ENCODE measurements at regions not wholly inside any gene's neighbourhood (a gene's known extent, or its start where the extent isn't known, plus 50 kb on each side); places are given as distances from the start of the nearest gene placed in this dataset.

DNA sequence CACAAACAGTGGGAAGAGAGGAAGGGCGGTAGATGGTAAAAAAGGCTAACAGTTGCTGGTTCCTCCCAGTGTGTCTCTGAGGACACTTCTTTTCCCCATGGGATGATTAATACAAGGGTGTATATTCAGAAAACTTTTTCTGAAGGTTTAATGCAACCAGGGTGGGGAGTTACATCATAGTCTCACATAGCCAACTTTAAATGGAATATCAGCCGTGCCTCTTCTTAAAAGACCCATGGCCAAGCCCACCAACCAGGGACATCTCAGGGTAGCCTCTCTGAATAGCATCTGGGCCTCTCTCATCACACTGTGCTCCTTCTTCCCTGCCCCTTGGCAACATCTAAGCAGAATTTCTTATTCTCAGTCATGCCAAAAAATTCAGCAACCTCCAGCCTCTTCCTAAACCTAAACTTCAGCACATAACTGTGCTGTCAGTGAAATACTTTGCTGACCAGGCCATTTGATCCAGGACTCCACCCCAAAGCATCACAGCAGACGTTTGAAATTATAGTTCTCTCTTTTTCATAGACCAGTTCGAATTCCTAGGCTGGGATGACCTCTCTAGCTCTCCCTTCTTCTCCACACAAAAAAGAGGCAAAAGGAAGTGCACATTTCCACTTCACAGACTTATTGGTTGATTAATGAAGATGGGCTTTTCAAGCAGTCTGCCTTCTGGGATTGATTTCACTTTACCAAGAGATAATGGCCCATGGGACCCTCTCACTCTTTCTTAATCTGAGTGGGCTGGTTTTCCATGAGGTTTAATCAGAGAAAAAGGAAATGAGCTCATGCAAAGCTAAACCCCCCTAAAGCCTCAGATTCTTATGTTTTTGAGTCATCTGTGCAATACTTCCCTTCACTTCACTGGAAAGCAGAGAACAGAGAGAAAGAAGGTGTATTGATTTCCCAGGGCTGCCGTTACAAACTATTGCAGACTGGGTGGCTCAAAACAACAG is 85.1 kb upstream of the RAI14 start:
- DNase-seq = no peak

DNA sequence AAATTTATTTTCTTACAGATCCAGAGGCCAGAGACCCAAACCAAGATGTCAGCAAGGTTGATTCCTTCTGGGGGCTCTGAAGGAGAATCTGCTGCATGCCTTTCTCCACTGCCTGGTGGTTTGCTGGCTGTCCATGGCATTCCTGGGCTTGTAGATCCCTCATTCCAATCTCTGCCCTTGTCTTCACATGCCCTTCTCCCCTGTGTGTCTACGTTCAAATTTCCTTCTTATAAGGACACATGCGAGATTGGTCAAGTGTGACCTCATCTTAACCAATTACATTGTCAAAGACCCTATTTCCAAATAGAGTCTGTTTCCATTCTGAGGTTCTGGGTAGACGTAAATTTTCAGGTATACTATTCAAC is 84.5 kb upstream of the RAI14 start:
- no peak for DNase-seq

DNA sequence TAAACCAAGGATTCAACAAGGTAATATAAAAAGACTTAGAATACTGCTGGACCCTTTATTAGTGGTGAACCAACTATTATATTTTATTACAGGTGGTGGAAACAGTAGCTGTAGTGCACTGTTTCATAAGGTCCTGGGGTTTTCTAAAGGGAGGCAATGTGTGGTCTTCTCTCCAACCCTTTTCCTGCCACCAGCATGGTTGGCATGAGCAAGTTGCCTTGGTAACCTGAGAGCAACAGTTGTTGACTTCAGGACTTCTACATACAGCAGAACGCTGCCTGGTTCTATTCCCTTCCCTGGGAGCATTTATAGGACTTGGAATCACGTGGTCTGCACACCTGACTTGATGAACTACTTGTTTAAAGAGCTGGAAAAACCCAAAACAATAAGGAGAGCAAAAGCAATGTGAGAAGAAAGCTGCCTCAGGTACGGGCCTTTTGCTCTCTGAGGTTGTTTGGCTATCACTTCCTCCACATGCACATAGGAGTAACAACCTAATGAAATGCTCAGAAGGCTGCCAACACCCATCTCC is 81.1 kb upstream of the RAI14 start:
- DNase-seq = no peak

DNA sequence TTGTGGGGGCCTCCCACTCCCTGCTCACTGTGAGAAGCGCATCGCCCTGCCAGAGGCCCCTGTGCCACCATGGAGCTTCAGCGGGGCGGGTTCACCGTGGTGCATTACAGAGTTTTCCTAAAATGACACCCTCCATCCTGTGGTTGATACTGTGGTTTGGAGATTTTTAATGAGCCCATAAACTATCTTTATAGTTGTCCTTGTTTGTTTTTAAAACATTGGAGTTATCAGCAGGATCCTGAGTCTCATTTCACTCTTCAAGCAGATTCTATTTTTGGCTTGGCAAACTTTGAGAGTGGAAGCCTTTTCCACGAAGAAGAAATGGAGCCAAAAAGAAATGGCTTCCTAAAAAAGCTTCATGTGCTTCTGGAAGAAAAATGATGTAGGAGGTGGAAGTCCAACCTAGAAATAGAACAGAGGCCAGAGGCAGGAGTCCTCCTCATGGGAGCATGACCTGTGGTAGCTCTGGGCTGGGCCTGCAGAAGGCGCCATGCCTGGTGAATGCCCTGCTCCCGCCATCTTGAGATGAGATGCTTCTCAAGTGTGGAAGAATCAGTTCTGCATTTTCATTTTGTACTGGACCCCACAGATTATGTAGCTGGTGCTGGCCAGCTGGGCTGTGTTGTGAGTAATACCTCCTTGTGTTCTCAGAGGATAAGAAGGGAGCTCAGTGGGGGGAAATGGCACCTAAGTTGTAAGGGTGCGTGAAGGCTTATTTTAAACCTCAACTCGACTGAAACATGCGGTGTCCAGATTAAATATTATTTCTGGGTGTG is 79.0 kb upstream of the RAI14 start:
- DNase-seq = no peak

DNA sequence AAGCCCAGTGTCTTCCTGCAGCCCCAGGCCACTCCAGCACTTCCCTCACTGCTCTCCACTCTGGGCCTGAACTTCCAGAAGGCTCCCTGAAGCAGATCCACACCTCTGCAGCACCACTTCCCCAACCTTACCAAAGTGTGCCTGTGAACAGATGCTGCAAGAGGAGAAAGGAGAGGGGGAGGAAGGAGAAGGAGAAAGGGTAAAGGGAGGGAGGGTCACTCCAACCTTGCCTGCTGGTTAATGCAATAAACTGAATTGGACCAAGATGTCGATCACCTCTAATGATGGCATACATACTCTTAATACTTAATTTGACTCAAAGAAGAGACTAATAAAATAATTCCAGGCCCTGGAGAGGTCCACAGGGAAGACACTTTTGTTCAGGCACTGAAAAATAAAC is 77.2 kb upstream of the RAI14 start:
- DNase-seq = no peak

DNA sequence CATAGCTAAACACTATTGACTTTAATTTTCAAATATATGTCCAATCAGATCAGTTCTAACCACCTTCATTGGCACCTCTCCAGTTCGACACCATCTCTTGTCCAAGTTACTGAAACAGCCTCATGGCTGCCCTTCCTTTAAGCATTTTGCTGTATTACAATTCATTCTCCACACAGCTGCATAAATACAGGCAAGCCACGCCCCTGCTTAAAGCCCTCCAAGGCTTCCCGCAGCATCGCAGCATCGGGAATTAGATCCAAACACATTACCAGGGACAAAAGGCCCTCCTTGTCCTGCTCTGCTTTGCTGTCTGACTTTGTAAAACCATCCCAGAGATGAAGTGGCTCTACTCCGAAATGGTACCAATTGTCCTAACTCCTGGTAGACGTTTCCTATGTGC is 75.1 kb upstream of the RAI14 start:
- DNase-seq = no peak

DNA sequence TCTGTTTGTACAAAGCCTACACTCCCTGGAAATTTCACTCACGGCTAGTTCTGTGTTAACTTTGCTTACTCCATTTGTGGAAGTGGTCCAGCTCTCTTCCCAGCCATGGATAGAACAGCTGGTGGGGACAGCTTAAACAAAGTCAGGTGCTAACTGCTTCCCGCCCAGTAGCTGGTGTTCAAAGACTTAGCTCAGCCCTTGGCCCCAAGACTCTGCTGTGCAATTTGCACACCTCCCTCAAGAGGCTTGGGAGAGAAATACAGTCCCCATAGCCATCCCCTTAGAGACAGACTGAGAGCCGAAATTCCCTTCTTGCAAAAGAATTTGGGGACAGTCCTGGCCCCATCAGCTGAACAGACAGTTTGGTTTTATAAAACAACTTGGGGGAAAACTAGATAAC is 73.8 kb upstream of the RAI14 start:
- DNase-seq = no peak

DNA sequence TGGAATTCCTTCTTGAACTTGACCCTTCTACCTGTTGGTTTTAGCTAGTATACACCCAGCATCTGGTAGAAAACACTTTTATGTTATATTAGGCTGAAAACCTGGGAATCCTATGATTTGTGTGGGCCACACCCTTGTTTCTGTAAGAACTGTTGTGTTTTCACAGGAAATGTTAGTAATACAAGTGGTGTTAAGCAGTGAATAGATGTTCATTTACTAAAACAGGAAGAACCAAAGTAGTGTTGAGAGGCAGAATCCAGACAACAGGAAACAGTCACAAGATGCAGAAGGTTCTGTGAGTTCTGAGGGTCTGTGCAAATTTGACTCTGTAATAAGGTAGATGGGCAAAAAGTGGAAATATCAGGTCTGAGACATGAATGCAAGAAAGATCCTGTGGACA is 73.0 kb upstream of the RAI14 start:
- DNase-seq = no peak

DNA sequence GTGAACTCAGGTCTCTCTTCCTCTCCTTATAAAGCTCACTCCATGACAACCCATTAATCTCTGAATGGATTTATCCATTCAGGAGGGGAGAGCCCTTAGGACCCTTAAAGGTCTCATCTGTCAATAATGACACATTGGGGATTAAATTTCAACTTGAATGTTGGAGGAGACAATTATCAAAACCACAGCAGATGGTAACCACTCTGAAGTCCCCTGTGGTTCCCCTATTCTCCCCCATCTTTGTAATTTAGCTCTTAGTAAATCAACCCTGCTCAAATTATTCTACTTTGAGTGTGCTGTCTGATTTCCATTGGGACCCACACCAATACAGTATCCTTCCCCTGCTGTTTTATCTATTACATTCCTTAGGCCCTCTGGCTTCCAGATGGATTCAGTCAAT is 72.0 kb upstream of the RAI14 start:
- no peak for DNase-seq

DNA sequence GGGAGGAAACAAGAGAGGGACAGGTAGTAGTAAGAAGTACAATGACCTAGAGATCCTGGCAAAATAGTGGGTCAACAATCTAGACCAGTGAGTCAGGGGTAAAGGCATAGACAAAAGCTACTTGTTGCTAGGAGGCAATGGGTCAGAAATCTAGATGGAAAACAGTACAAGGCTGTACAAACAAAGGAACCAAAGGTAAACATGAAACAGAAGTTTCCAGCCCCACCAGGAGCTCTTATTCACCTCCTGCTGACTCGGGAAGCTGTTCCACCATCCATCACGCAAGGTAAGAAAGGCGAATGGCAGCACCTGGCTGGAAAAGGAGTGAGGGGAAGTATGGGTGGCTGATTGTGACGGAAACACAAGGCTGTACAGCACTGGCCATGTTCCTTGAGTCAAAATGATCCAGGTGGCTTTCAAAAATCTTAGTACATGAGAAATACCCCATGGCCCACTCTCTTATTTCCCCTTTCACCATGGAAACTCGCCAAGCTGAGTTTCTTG is 70.5 kb upstream of the RAI14 start:
- DNase-seq = no peak

DNA sequence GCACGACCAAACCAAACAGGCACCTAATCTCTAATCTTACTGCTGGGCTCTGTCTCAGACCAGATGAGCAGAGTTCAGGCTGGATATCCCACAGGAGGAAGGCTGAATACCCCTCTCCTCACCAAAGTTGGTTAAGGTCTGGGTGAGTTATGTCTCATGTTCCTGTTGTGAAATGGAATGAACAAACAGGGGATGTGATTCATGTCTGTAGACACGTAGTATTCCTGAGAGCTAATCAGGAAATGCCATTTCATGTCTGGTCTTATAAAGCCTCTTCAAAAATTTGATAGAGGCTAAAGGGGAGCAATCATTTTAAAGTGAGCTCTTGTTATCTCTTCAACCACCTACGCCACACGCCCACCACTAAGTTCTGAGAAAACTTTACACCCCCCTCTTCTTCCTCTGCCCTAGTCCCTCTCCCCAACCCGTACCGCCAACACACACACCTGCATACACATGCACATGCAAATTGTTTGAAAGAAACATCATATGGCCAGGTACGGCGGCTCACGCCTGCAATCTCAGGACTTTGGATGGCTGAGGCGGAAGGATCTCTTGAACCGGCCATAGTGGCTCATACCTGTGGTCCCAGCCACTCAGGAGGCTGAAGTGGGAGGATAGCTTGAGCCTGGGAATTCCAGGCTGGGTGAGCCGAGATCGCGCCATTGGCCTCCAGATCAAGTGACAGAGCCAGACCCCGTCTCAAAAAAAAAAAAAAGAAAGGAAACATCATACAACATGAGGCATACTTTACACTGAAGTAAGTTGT is 69.8 kb upstream of the RAI14 start:
- DNase-seq = no peak

DNA sequence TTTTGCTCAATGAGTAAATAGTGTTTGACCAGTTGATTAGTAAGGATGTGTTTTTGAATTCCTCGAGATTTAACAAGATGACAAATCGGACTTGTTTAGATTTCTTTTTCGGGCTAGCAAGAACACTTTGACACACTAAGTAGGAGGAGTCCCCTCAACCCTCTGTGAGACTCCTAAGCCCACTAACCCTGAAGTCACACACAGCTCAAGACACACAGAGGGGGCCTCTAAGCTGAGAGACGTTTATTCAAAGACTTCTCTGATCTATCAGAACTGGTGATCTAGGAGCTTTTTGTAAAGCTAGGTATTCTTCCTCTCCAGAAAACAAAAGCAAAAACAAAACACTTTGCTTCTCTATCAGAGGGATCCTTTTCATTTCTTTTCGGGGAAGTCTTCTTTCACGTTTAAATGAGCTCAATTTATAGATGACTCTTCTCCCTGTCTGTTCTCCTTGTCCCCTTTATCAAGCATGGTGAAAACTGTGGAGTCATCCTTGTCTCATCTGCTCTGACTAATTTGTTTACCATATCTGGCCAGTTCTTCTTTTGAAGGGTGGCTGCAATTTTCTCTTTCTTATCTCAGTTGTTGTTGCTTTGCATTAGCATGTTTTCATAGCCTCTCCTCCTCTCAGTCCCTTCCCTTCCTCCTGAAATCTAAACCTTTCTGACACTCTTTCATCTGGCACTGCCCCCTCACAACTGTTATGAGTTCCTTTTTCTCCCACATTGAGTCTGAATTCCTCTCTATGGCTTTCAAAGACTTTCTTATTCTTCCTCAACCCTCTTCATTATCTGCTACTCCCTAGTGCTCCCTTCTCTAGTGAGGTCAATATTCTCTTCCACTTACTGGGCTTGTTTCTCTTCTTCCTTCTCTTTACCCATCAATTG is 68.5 kb upstream of the RAI14 start:
- no peak for DNase-seq

DNA sequence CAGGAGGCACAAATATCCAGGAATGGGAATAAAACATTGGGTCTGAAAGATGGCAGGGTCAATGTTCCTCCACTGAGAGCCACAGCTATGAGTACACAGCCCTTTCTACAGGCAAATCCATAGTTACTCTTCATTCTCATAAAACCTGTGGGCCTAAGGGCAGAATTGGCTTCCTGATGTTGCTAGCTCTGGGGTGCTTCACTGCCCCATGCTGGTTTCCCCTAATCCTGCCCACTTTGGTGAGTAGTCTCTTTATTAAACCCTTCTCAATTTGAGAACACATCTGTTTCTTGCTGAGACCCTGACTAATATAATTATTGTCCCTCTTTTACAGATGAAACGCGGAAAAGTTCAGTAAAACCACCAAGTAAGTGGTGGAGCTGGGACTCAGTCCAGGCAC is 66.3 kb upstream of the RAI14 start:
- no peak for DNase-seq

DNA sequence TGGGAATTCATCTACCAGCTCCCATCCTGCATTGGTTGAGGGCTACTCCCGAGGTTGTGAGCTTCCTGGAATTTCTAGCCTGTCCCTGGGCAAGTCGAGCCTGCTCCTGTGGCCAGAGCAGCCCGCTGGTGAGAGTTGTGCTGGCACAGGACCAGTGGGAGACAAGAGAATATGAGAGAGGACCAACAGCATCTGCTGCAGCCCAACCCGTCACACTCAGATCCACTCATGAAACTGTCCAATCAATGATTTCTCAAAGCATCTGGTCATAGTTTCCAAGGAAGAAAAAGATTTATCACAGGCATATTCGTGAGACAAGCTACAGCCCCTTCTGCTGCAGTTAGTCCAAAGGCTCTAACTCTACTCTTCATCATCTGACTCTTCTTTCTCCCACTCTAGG is 64.4 kb upstream of the RAI14 start:
- DNase-seq = no peak

DNA sequence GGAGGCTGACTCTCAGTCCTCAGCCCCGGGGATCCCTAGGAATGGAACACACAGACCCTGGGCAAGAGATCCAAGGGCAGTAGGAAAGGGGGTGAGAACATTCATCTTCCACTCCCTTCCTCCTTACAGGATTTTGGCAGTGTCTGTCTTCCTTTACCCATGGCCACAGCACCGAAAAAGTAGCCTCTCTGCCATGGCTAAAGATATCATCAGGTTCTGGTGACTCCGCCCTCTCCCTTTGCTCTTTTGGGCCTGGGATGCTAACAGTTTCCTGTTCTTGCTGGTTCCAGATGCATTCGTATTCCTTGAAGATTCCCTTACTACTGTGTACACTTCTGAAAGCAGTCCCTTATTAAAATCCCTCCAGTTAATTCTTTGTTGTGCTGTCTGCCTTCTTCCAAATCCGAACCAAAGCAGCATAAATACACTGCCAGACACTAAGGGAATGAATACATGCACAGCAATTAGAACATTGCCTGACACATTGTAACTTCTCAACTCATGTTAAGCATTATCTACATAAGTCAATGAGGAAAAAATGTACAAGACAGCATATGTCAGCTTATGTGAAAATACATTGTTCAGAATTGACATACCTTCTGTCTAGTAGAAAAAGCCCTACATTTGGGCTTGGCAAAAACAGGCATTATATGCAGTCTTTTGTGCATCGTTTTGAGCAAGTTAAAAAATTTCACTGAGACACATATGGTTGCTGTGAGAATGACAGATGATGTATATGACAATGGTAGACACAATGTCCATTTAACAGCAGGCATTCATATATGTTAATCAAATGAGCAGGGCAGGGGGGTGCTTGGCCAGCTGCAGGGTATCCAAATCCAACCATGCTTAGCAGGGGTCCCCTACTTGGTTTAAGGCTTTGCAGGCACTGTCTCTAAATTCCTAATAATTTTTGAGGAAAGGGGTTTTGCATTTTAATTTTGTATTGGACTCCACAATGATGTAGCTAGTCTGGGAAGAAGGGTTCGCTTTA is 58.8 kb upstream of the RAI14 start:
- no peak for DNase-seq

DNA sequence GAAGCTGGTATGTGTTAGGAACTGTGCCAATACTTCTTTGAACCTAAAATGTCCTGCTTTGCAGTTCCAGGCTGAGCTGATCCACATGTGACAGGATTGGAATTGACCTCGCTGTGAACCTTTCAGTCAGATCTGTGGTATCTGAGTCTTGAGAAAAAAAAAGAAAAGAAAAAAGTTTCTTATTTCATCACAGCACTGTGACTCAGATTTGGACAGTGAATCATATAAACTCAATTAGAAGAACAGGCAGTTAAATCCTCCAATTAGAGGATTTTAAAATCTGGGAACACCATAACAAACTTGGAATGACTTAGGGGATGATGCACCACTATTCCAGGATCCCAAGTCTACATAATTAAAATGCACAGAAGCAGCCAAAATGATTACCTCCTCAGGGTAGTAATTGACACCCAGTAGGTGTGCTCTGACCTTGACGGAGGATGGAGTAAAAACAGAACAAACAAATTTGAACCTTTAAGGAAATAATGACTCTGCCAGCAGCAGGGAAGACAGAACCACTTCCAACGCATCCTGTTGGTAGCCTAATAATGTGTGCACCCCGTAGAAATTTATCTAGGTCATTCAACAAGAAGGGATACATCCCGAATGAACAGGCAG is 57.8 kb upstream of the RAI14 start:
- no peak for DNase-seq

DNA sequence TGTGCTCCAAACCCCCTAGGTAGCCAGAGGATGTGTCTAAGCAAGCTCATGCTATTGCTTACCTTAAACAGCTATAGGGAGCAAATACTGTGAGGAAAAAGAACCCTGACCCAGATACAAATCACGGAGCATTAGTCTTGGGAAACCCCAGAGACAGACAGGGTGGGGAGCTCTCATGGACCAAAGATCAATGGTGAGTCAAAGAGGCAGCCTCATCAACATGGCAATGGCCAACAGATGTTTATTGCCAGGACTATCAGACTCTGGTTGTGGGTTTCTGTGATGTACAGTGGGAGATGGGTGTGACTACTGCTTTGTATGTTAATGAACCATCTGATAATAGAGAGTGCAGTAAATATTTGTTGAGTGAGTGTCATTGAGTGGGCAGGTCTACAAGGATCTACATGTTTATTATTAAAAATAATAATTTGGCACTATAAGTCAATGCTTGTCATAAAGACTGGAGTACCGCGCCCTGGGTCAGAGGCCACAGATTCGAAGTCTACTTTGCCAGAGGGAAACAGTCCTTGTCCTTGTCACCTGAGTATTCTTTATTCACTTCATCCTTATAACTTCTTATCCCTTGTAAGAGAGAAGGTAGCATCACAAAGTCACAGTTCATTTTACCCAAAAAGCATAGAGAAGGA is 56.5 kb upstream of the RAI14 start:
- DNase-seq = no peak

DNA sequence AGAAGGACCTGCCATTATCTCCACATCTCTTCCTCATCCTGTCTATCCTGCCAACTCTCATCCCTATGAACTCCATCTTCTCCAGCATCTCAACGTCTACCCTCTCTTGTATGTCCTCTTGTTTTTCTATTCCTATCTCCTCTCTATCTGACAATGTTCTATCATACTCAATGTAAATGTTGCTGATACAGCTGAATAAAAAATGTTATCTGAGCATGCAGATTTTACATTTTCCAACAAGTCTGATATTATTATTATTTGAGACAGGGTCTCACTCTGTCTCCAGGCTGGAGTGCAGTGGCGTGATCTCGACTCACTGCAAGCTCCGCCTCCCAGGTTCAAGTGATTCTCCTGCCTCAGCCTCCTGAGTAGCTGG is 56.0 kb upstream of the RAI14 start:
- no peak for DNase-seq

DNA sequence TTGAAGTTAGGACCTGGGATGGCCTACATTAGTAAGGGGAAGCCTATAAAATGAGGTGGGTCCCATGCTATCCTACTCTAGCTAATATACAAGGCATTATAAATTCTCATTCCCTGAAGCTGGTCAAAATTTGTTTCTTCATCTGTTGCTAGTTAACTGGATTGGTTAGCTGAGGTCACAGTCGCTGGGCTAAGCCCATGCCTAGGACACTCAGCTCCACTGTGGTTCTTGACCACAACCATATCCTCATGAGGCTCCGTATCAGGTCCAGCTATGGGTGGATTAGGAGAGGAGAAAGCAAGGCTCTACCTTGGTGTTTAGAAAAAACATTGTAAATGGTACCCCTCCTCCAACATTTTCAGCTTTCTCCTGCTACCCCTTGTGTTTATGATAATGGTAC is 52.8 kb upstream of the RAI14 start:
- no peak for DNase-seq

Data from RPMI8226 (cell line).